GM12878 (cell line): ENCODE measurements at regions not wholly inside any gene's neighbourhood (a gene's known extent, or its start where the extent isn't known, plus 50 kb on each side); places are given as distances from the start of the nearest gene placed in this dataset.
"Not testable (repeated sequence)": the region's sequence is repeated elsewhere in the genome, so short reads cannot be mapped to it uniquely, and the experiment has no call there.

Experiments
- ATAC-seq: fragments of 200-7000 bp; cut with Tn5 transposase; 3 replicates; pipeline ENCODE4 v1.9.1; 2020; ENCODE audit warnings: mild to moderate bottlenecking, moderate library complexity
- BruUV-seq: library from RNA; stranded (reverse); fragments of 400-500 nt; replicated peaks from 2 replicates; lab custom pipeline; 2021; lab: Mats Ljungman, UMichigan
- CTCF ChIA-PET: fragments of 300-600 bp; sonication (Branson Sonifier 250); formaldehyde crosslinking; extraction: SDS; loops from one replicate; lab custom pipeline; 2021; ENCODE audit warnings: inconsistent platforms; lab: Yijun Ruan, JAX
- POLR2A ChIA-PET: fragments of 350-600 bp; formaldehyde crosslinking; extraction: SDS; loops from one replicate; lab custom pipeline; 2021; ENCODE audit warnings: inconsistent platforms; lab: Charles Lee
- RAD21 ChIA-PET: fragments of 300-600 bp; sonication (Branson Sonifier 250); formaldehyde crosslinking; loops from one replicate; lab custom pipeline; 2023; ENCODE audit warnings: antibody characterized with exemption; ENCODE audit not compliant: unreplicated experiment; lab: Charles Lee
- SMC1A ChIA-PET: fragments of 300-600 bp; sonication (Branson Sonifier 250); formaldehyde crosslinking; loops from one replicate; lab custom pipeline; 2023; ENCODE audit not compliant: unreplicated experiment, uncharacterized antibody; lab: Charles Lee
- DNase-seq: peaks from one replicate; pipeline ENCODE4 v3.0.0-alpha.2; 2011; ENCODE audit warnings: low read depth, low spot score
- FAIRE-seq: peaks from 3 replicates; lab custom pipeline; 2011; peaks lifted over from hg19 to GRCh38; lab: Jason Lieb, UNC
- H2AFZ ChIP-seq: 2 replicates; pipeline ENCODE4 v1.6.0; 2011; ENCODE audit warnings: low read depth, low read length, control low read depth; ENCODE audit not compliant: control insufficient read depth
- H3K27ac ChIP-seq: 2 replicates; pipeline ENCODE4 v1.5.1; 2011; ENCODE audit warnings: control low read depth; ENCODE audit not compliant: control insufficient read depth, insufficient read depth
- H3K27me3 ChIP-seq, 2 experiments: replicated peaks in 1 of 2; 2 replicates each; pipeline versions ENCODE4 v1.6.0 to v1.6.1; 2011; ENCODE audit warnings: low read length in 1 of 2; ENCODE audit not compliant: control insufficient read depth in 2 of 2, insufficient read depth in 2 of 2
- H3K36me3 ChIP-seq, 2 experiments: 2 replicates each; pipeline ENCODE4 v1.5.1; 2011; ENCODE audit warnings: low read length in 1 of 2; ENCODE audit not compliant: control insufficient read depth in 2 of 2, insufficient read depth in 2 of 2
- H3K4me1 ChIP-seq: 2 replicates; pipeline ENCODE4 v1.6.1; 2011; ENCODE audit warnings: mild to moderate bottlenecking, low read length, moderate library complexity, mixed read lengths; ENCODE audit not compliant: control insufficient read depth, insufficient read depth
- H3K4me2 ChIP-seq: 2 replicates; pipeline ENCODE4 v1.6.0; 2011; ENCODE audit warnings: control low read depth; ENCODE audit not compliant: control insufficient read depth, insufficient read depth
- H3K4me3 ChIP-seq: fragments of 200-600 bp; sonication (generic); 2 replicates; pipeline ENCODE4 v1.5.1; 2016
- H3K79me2 ChIP-seq: 2 replicates; pipeline ENCODE4 v1.6.0; 2011; ENCODE audit warnings: low read length; ENCODE audit not compliant: control insufficient read depth, insufficient read depth
- H3K9ac ChIP-seq: 2 replicates; pipeline ENCODE4 v1.8.0; 2011; ENCODE audit warnings: low read length, control low read depth, mixed read lengths; ENCODE audit not compliant: control insufficient read depth, insufficient read depth
- H3K9me3 ChIP-seq: replicated peaks from 3 replicates; pipeline ENCODE4 v1.5.1; 2011; ENCODE audit warnings: mild to moderate bottlenecking, low read length; ENCODE audit not compliant: control insufficient read depth, insufficient read depth
- H4K20me1 ChIP-seq: 2 replicates; pipeline ENCODE4 v1.6.0; 2011; ENCODE audit not compliant: control insufficient read depth, insufficient read depth
- IKZF2 ChIP-seq, 2 experiments: fragments of 450-650 bp; IDR thresholded peaks; 2 replicates each; pipeline ENCODE4 v1.6.1; 2017; ENCODE audit warnings: mild to moderate bottlenecking in 2 of 2, moderate library complexity in 2 of 2
- PKNOX1 ChIP-seq: fragments of 450-650 bp; IDR thresholded peaks from 2 replicates; pipeline ENCODE4 v1.6.1; 2016; ENCODE audit warnings: mild to moderate bottlenecking
- ZBTB4 ChIP-seq: fragments of 450-650 bp; formaldehyde crosslinking; IDR thresholded peaks from 2 replicates; pipeline ENCODE4 v1.4.0; 2022; ENCODE audit warnings: mild to moderate bottlenecking, moderate library complexity
- WGBS: methylation state at CpG from one replicate; pipeline ENCODE4 v1.1.6; 2016; ENCODE audit warnings: low lambda C conversion rate; ENCODE audit not compliant: insufficient replicate concordance, insufficient coverage; ENCODE audit errors: missing lambda C conversion rate; 5-methylcytosine and 5-hydroxymethylcytosine counted together
- in situ Hi-C: fragments of 300-500 bp; cut with MboI; formaldehyde crosslinking; loops from 9 replicates; pipeline ENCODE4 v1.14.3; 2018; ENCODE audit warnings: mixed read lengths
- intact Hi-C: fragments of 100-400 bp; cut with micrococcal nuclease; formaldehyde crosslinking; loops from one replicate; pipeline ENCODE4 v1.14.2; 2022; ENCODE audit not compliant: unreplicated experiment

- no peak for TF ChIP-seq PKNOX1
- no peak for TF ChIP-seq IKZF2 (IDR thresholded peaks at IDR 0.05)
- no peak for TF ChIP-seq ZBTB4 (CRISPR knock-in tag)
Observed at GRCh38 chr4:176622251-176622948, 170.3 kb downstream of the VEGFC start (continued).

GRCh38 chr4:176624983-176625610 is 167.6 kb downstream of the VEGFC start:
- DNase-seq, H3K79me2 ChIP-seq, H3K27ac ChIP-seq, SMC1A ChIA-PET, FAIRE-seq, CTCF ChIA-PET, ATAC-seq, H4K20me1 ChIP-seq, H3K4me3 ChIP-seq, H3K4me2 ChIP-seq, BruUV-seq, H3K9me3 ChIP-seq, H2AFZ ChIP-seq, H3K9ac ChIP-seq, POLR2A ChIA-PET, H3K27me3 ChIP-seq, intact Hi-C loops, H3K36me3 ChIP-seq, in situ Hi-C loops, H3K4me1 ChIP-seq, RAD21 ChIA-PET: not testable (repeated sequence)
- WGBS, result 81% methylated on average over 13 of the region's 37 CpGs
